ENCODE measurements at regions not wholly inside any gene's neighbourhood (a gene's known extent, or its start where the extent isn't known, plus 50 kb on each side); places are given as distances from the start of the nearest gene placed in this dataset.

DNA sequence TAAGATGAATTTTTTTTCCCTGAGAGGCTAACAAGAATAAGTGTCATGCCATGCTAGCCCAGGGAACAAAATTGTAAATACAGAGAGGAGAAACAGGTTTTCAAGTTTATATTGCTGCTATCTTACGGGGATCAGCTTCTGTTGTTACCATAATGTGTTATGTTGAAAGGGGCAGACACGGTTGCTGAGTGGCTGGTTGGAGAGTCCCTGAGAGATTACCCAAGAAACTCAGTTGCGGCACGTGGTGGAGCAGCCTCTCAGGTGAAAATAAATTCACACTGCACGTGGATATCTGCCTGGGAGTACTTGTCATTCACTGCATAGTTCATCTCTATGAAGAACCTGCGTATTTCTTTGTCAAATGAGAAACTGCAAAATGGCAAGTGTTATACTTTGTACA, 293.6 kb downstream of the TDRD3 start (continued):
- no peak for TF ChIP-seq NR2C1 (IDR thresholded peaks at IDR 0.05)

GRCh38 chr13:60689571-60689970, 292.6 kb downstream of the TDRD3 start:
- DNase-seq (ENCODE audit: low read depth, low spot score) = no peak
- Histone ChIP-seq H3K4me2 (ENCODE audit: control insufficient read depth, insufficient read depth) (no peak overlapping the region), H3K4me1 (ENCODE audit: control insufficient read depth, insufficient read depth, low read length) (no peaks in the 10 kb centered on the region), H3K79me2 (ENCODE audit: control insufficient read depth, insufficient read depth, low read length) (no peaks in the 10 kb centered on the region), H3K9ac (ENCODE audit: control insufficient read depth, insufficient read depth, low read length) (no peak overlapping the region), H4K20me1 (ENCODE audit: control insufficient read depth, insufficient read depth) (no peaks in the 10 kb centered on the region), H3K27me3 (replicated peaks in 1 of 2; ENCODE audit: control insufficient read depth in 2 of 2, insufficient read depth in 2 of 2, low read length in 1 of 2) (no peaks in the 10 kb centered on the region), H3K27ac (ENCODE audit: control insufficient read depth, insufficient read depth) (no peak overlapping the region), H3K36me3 (ENCODE audit: control insufficient read depth in 2 of 2, insufficient read depth in 2 of 2, low read length in 1 of 2) (no peaks in the 10 kb centered on the region), H3K4me3 (no peak overlapping the region), H3K9me3 (replicated peaks; ENCODE audit: control insufficient read depth, insufficient read depth, low read length) (no peaks in the 10 kb centered on the region), H2AFZ (ENCODE audit: control insufficient read depth, low read depth, low read length) (no peak overlapping the region)
- in situ Hi-C loops (cut with MboI) = no loop called here
- ChIA-PET POLR2A (no interaction called here), SMC1A (ENCODE audit: uncharacterized antibody, unreplicated experiment) (no interaction called here), CTCF (interaction anchor here (1.3 to 1.4 kb wide), 2 partner anchors 18 to 20 kb away, joined by 4 to 5 read pairs; no protein-coding TSS in a partner anchor), RAD21 (ENCODE audit: unreplicated experiment) (no interaction called here)
- FAIRE-seq = no peak
- ATAC-seq = peak; percentile 61
- no peak for TF ChIP-seq RAD21 (IDR thresholded peaks at IDR 0.05; ENCODE audit: insufficient read depth, low read depth, low read length)
- TF ChIP-seq SMAD1 (IDR thresholded peaks at IDR 0.05; ENCODE audit: low read depth, partially characterized antibody) = no peak
- no peak for TF ChIP-seq MTA3 (IDR thresholded peaks at IDR 0.05; ENCODE audit: borderline replicate concordance, low read length)
- TF ChIP-seq ZNF384 (IDR thresholded peaks at IDR 0.05; ENCODE audit: borderline replicate concordance, low read depth, low read length) = no peak
- TF ChIP-seq, protein P1, sequence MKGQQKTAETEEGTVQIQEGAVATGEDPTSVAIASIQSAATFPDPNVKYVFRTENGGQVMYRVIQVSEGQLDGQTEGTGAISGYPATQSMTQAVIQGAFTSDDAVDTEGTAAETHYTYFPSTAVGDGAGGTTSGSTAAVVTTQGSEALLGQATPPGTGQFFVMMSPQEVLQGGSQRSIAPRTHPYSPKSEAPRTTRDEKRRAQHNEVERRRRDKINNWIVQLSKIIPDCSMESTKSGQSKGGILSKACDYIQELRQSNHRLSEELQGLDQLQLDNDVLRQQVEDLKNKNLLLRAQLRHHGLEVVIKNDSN (IDR thresholded peaks at IDR 0.05; ENCODE audit: borderline replicate concordance, extremely low read length, insufficient read depth, low read depth, low read length) = no peak
- 0 out of 2 replicates have a peak, but pooled peaks have one; percentile 25 for TF ChIP-seq JUNB (IDR thresholded peaks at IDR 0.05)
- TF ChIP-seq, protein P2, sequence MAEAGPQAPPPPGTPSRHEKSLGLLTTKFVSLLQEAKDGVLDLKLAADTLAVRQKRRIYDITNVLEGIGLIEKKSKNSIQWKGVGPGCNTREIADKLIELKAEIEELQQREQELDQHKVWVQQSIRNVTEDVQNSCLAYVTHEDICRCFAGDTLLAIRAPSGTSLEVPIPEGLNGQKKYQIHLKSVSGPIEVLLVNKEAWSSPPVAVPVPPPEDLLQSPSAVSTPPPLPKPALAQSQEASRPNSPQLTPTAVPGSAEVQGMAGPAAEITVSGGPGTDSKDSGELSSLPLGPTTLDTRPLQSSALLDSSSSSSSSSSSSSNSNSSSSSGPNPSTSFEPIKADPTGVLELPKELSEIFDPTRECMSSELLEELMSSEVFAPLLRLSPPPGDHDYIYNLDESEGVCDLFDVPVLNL (IDR thresholded peaks at IDR 0.05; ENCODE audit: low read depth, low read length) = no peak
- BruUV-seq (replicated peaks) = no TSS peak
- intact Hi-C loops (cut with micrococcal nuclease; ENCODE audit: unreplicated experiment) = no loop called here

All from GM12878 (cell line).